H9 (cell line): ENCODE measurements at regions not wholly inside any gene's neighbourhood (a gene's known extent, or its start where the extent isn't known, plus 50 kb on each side); places are given as distances from the start of the nearest gene placed in this dataset.

ENCODE experiments used
- DNase-seq: peaks from one replicate; pipeline ENCODE4 v3.0.0-alpha.2; 2017
- H2AFZ ChIP-seq: one replicate; pipeline ENCODE4 v1.6.1; 2013; ENCODE audit warnings: mild to moderate bottlenecking, low read length, control low read depth, moderate library complexity
- H2AK5ac ChIP-seq: 2 replicates; pipeline ENCODE4 v1.6.1; 2013; ENCODE audit warnings: low read length, control low read depth, mixed read lengths; ENCODE audit not compliant: insufficient read length
- H2BK120ac ChIP-seq: one replicate; pipeline ENCODE4 v1.6.1; 2013; ENCODE audit warnings: low read depth, mild to moderate bottlenecking, low read length, control low read depth, inconsistent platforms; ENCODE audit not compliant: poor library complexity, severe bottlenecking
- H2BK12ac ChIP-seq: 2 replicates; pipeline ENCODE4 v1.6.1; 2013; ENCODE audit warnings: low read length, control low read depth, mixed read lengths, low read depth; ENCODE audit not compliant: insufficient read length
- H2BK15ac ChIP-seq: 2 replicates; pipeline ENCODE4 v1.6.1; 2013; ENCODE audit warnings: low read depth, low read length, control low read depth
- H2BK20ac ChIP-seq: one replicate; pipeline ENCODE4 v1.6.1; 2013; ENCODE audit warnings: low read depth, mild to moderate bottlenecking, low read length, control low read depth, inconsistent platforms; ENCODE audit not compliant: poor library complexity, severe bottlenecking
- H2BK5ac ChIP-seq: 2 replicates; pipeline ENCODE4 v1.6.1; 2013; ENCODE audit warnings: low read length, control low read depth, mixed read lengths; ENCODE audit not compliant: insufficient read length
- H3K14ac ChIP-seq: 2 replicates; pipeline ENCODE4 v1.6.1; 2013; ENCODE audit warnings: low read length, control low read depth; ENCODE audit not compliant: insufficient read depth
- H3K18ac ChIP-seq: 2 replicates; pipeline ENCODE4 v1.6.1; 2013; ENCODE audit warnings: low read depth, mild to moderate bottlenecking, mixed read lengths, low read length, control low read depth; ENCODE audit not compliant: insufficient read length
- H3K23ac ChIP-seq: 2 replicates; pipeline ENCODE4 v1.6.1; 2013; ENCODE audit warnings: low read length, control low read depth, mixed read lengths, low read depth; ENCODE audit not compliant: insufficient read length
- H3K23me2 ChIP-seq: 2 replicates; pipeline ENCODE4 v1.6.1; 2013; ENCODE audit warnings: low read depth, mild to moderate bottlenecking, mixed read lengths, low read length, control low read depth; ENCODE audit not compliant: insufficient read length, poor library complexity, severe bottlenecking
- H3K27ac ChIP-seq: 2 replicates; pipeline ENCODE4 v1.5.1; 2013; ENCODE audit warnings: low read length, control low read depth, mixed read lengths, low read depth; ENCODE audit not compliant: insufficient read length
- H3K27me3 ChIP-seq: 2 replicates; pipeline ENCODE4 v1.6.1; 2013; ENCODE audit warnings: low read length, control low read depth, inconsistent platforms; ENCODE audit not compliant: insufficient read depth
- H3K4ac ChIP-seq: 2 replicates; pipeline ENCODE4 v1.6.1; 2013; ENCODE audit warnings: low read depth, mild to moderate bottlenecking, control low read depth, inconsistent platforms, low read length, moderate library complexity
- H3K4me1 ChIP-seq: 2 replicates; pipeline ENCODE4 v1.6.1; 2013; ENCODE audit warnings: low read length, control low read depth, inconsistent platforms; ENCODE audit not compliant: insufficient read depth
- H3K4me2 ChIP-seq: 2 replicates; pipeline ENCODE4 v1.6.1; 2013; ENCODE audit warnings: low read length, control low read depth, mixed read lengths; ENCODE audit not compliant: insufficient read length, insufficient read depth
- H3K56ac ChIP-seq: 2 replicates; pipeline ENCODE4 v1.6.1; 2013; ENCODE audit warnings: low read depth, mild to moderate bottlenecking, mixed read lengths, low read length, control low read depth; ENCODE audit not compliant: insufficient read length
- H3K79me1 ChIP-seq: 2 replicates; pipeline ENCODE4 v1.6.1; 2013; ENCODE audit warnings: low read depth, mild to moderate bottlenecking, moderate library complexity, low read length, control low read depth, inconsistent platforms; ENCODE audit not compliant: insufficient read depth, poor library complexity, severe bottlenecking
- H3K79me2 ChIP-seq: 2 replicates; pipeline ENCODE4 v1.6.1; 2013; ENCODE audit warnings: low read length, control low read depth, inconsistent platforms; ENCODE audit not compliant: insufficient read depth
- H3K9ac ChIP-seq: 2 replicates; pipeline ENCODE4 v1.6.1; 2013; ENCODE audit warnings: low read length, control low read depth, mixed read lengths; ENCODE audit not compliant: insufficient read length; ENCODE audit errors: extremely low read depth
- H3K9me3 ChIP-seq: one replicate; pipeline ENCODE4 v1.6.1; 2013; ENCODE audit warnings: low read depth, low read length, inconsistent platforms; ENCODE audit not compliant: control insufficient read depth
- H3T11ph ChIP-seq: one replicate; pipeline ENCODE4 v1.6.1; 2013; ENCODE audit warnings: mild to moderate bottlenecking, low read length, control low read depth, inconsistent platforms
- H4K20me1 ChIP-seq: one replicate; pipeline ENCODE4 v1.6.1; 2013; ENCODE audit not compliant: control insufficient read depth, insufficient read length, insufficient read depth
- H4K5ac ChIP-seq: 2 replicates; pipeline ENCODE4 v1.6.1; 2013; ENCODE audit warnings: low read depth, mild to moderate bottlenecking, mixed read lengths, low read length, control low read depth; ENCODE audit not compliant: insufficient read length
- H4K8ac ChIP-seq: replicated peaks from 2 replicates; pipeline ENCODE4 v1.6.1; 2013; ENCODE audit warnings: low read length, control low read depth, mixed read lengths, low read depth; ENCODE audit not compliant: insufficient read length
- H4K91ac ChIP-seq: 2 replicates; pipeline ENCODE4 v1.6.1; 2013; ENCODE audit warnings: low read depth, mild to moderate bottlenecking, moderate library complexity, mixed read lengths, low read length, control low read depth; ENCODE audit not compliant: insufficient read length
- H3K27ac Mint-ChIP-seq, 3 experiments: 2 replicates in 2 of 3; 3 replicates in 1 of 3; pipeline ENCODE4 v1.8.0; 2020 to 2021; ENCODE audit warnings: mixed read lengths in 3 of 3, mild to moderate bottlenecking in 1 of 3, moderate library complexity in 1 of 3
- H3K27me3 Mint-ChIP-seq: 2 replicates; pipeline ENCODE4 v1.8.0; 2021; ENCODE audit warnings: low read depth, mild to moderate bottlenecking, moderate library complexity, mixed read lengths
- H3K36me3 Mint-ChIP-seq, 3 experiments: 2 replicates in 2 of 3; 3 replicates in 1 of 3; pipeline ENCODE4 v1.8.0; 2020 to 2021; ENCODE audit warnings: low read depth in 3 of 3, mixed read lengths in 3 of 3; ENCODE audit not compliant: insufficient read depth in 1 of 3
- H3K4me1 Mint-ChIP-seq, 2 experiments: 2 replicates each; pipeline ENCODE4 v1.8.0; 2020; ENCODE audit warnings: mixed read lengths in 2 of 2
- H3K4me3 Mint-ChIP-seq, 2 experiments: 2 replicates in 1 of 2; 3 replicates in 1 of 2; pipeline ENCODE4 v1.8.0; 2020 to 2021; ENCODE audit warnings: mild to moderate bottlenecking in 2 of 2, mixed read lengths in 2 of 2, moderate library complexity in 1 of 2
- H3K9me3 Mint-ChIP-seq, 2 experiments: 2 replicates in 1 of 2; 3 replicates in 1 of 2; pipeline ENCODE4 v1.8.0; 2020; ENCODE audit warnings: mild to moderate bottlenecking in 2 of 2, mixed read lengths in 2 of 2, moderate library complexity in 1 of 2
- WGBS: extraction: QIAGEN DNeasy Blood & Tissue Kit; methylation state at CpG from one replicate; pipeline ENCODE4 v1.1.7; 2013; ENCODE audit warnings: missing lambda C conversion rate, low lambda C conversion rate, mixed read lengths; ENCODE audit not compliant: insufficient read length; ENCODE audit errors: extremely low coverage; 5-methylcytosine and 5-hydroxymethylcytosine counted together
- TF ChIP-seq, protein P1 (sequence below): fragments of 200-600 bp; sonication (generic); conservative IDR thresholded peaks from 3 replicates; pipeline ENCODE4 v1.8.0; 2021; ENCODE audit warnings: antibody characterized with exemption, mild to moderate bottlenecking

DNA sequence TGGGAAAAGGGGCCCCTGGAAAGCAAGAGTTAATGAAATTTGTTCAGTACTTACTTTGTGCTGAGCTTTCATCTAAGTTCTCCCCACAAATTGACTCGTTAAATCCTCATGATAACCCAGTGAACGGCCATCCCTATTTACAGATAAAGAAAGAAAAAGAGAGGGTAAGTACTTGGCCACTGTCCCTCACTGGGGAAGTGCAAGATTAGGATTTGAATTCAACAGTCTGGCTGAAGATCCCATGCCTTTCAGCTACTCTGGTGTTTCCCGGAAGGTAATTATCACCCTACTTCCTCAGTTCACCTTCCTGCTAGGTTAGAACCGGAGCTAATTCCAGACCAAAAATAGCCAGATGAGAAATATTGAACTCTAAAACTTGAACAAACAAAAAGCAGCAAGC, 269.2 kb upstream of the TLE4 start:
- no peaks in the 10 kb centered on the region for H3K27me3 Mint-ChIP-seq
- no peak overlapping the region for H3T11ph ChIP-seq
- no peaks in the 10 kb centered on the region for H3K23me2 ChIP-seq

More for the DNA sequence above, 269.2 kb upstream of the TLE4 start:
- Histone ChIP-seq H3K4ac (no peak overlapping the region), H3K23ac (no peak overlapping the region), H4K5ac (no peak overlapping the region), H2BK5ac (no peak overlapping the region), H3K9me3 (no peaks in the 10 kb centered on the region), H2BK15ac (no peak overlapping the region), H4K20me1 (no peaks in the 10 kb centered on the region), H3K27me3 (no peaks in the 10 kb centered on the region), H3K56ac (no peak overlapping the region), H3K14ac (no peak overlapping the region), H2AFZ (no peak overlapping the region), H3K4me2 (no peak overlapping the region), H2BK20ac (no peak overlapping the region), H3K79me1 (no peaks in the 10 kb centered on the region), H2AK5ac (no peak overlapping the region), H2BK12ac (no peak overlapping the region), H2BK120ac (no peak overlapping the region), H3K18ac (no peak overlapping the region), H3K4me1 (peaks cover 5% of the 10 kb centered on the region), H3K9ac (no peak overlapping the region), H4K8ac (no peak overlapping the region), H3K79me2 (no peaks in the 10 kb centered on the region), H3K27ac (no peak overlapping the region), H4K91ac (no peak overlapping the region)
- no peak overlapping the region for H3K4me3 Mint-ChIP-seq
- H3K4me1 Mint-ChIP-seq = peaks cover 41 to 43% of the 10 kb centered on the region in 2 experiments
- TF ChIP-seq, protein P1, sequence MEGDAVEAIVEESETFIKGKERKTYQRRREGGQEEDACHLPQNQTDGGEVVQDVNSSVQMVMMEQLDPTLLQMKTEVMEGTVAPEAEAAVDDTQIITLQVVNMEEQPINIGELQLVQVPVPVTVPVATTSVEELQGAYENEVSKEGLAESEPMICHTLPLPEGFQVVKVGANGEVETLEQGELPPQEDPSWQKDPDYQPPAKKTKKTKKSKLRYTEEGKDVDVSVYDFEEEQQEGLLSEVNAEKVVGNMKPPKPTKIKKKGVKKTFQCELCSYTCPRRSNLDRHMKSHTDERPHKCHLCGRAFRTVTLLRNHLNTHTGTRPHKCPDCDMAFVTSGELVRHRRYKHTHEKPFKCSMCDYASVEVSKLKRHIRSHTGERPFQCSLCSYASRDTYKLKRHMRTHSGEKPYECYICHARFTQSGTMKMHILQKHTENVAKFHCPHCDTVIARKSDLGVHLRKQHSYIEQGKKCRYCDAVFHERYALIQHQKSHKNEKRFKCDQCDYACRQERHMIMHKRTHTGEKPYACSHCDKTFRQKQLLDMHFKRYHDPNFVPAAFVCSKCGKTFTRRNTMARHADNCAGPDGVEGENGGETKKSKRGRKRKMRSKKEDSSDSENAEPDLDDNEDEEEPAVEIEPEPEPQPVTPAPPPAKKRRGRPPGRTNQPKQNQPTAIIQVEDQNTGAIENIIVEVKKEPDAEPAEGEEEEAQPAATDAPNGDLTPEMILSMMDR = no peak
- no CpG with 5 or more reads among the region's 4 CpGs for WGBS
- H3K36me3 Mint-ChIP-seq = no peaks in the 10 kb centered on the region
- DNase-seq = no peak
- H3K9me3 Mint-ChIP-seq = no peaks in the 10 kb centered on the region
- H3K27ac Mint-ChIP-seq = no peak overlapping the region; a peak in 1 of 7 replicates
